BE2C (cell line): ENCODE measurements at regions not wholly inside any gene's neighbourhood (a gene's known extent, or its start where the extent isn't known, plus 50 kb on each side); places are given as distances from the start of the nearest gene placed in this dataset.

Source experiments
- DNase-seq: peaks from one replicate; pipeline ENCODE4 v3.0.0-alpha.2; 2020
- H3K27me3 ChIP-seq: fragments of 250-450 bp; sonication (Bioruptor Pico); 2 replicates; pipeline ENCODE4 v1.5.1; 2020; ENCODE audit warnings: mild to moderate bottlenecking
- H3K36me3 ChIP-seq: fragments of 250-450 bp; sonication (Bioruptor Pico); 2 replicates; pipeline ENCODE4 v1.5.1; 2020; ENCODE audit warnings: mild to moderate bottlenecking
- H3K4me1 ChIP-seq: fragments of 250-450 bp; sonication (Bioruptor Pico); 2 replicates; pipeline ENCODE4 v1.5.1; 2020
- H3K4me3 ChIP-seq: 2 replicates; pipeline ENCODE4 v1.5.1; 2011; ENCODE audit warnings: low read depth, low read length
- H3K9me3 ChIP-seq: fragments of 250-450 bp; sonication (Bioruptor Pico); 2 replicates; pipeline ENCODE4 v1.5.1; 2020
- TF ChIP-seq, protein P1 (sequence below): IDR thresholded peaks from 2 replicates; pipeline ENCODE4 v1.5.1; 2012; ENCODE audit warnings: mild to moderate bottlenecking, low read depth, low read length

DNA sequence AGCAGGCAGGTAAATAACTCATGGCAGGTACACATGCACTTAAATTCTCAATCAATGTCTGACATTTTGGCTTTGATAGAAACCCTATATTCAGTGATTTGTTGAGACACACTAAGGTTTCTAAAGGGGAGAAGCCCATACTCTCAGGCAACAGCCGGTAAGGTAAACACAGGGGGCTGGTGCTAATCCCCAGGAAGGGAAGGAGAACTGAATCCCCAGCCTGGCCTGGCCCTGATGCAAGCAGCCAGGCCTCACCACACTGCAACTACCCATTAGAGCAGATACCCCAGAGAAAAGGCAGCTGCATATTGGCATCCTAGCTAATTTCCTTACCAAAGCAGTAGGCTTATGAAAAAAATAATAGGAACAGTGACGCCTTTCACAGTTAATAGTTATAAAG is 116.5 kb upstream of the LRRC7 start:
- Histone ChIP-seq H3K36me3 (no peaks in the 10 kb centered on the region), H3K9me3 (no peaks in the 10 kb centered on the region), H3K4me1 (no peaks in the 10 kb centered on the region), H3K27me3 (no peaks in the 10 kb centered on the region), H3K4me3 (no peak overlapping the region)
- TF ChIP-seq, protein P1, sequence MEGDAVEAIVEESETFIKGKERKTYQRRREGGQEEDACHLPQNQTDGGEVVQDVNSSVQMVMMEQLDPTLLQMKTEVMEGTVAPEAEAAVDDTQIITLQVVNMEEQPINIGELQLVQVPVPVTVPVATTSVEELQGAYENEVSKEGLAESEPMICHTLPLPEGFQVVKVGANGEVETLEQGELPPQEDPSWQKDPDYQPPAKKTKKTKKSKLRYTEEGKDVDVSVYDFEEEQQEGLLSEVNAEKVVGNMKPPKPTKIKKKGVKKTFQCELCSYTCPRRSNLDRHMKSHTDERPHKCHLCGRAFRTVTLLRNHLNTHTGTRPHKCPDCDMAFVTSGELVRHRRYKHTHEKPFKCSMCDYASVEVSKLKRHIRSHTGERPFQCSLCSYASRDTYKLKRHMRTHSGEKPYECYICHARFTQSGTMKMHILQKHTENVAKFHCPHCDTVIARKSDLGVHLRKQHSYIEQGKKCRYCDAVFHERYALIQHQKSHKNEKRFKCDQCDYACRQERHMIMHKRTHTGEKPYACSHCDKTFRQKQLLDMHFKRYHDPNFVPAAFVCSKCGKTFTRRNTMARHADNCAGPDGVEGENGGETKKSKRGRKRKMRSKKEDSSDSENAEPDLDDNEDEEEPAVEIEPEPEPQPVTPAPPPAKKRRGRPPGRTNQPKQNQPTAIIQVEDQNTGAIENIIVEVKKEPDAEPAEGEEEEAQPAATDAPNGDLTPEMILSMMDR = no peak
- no peak for DNase-seq

DNA sequence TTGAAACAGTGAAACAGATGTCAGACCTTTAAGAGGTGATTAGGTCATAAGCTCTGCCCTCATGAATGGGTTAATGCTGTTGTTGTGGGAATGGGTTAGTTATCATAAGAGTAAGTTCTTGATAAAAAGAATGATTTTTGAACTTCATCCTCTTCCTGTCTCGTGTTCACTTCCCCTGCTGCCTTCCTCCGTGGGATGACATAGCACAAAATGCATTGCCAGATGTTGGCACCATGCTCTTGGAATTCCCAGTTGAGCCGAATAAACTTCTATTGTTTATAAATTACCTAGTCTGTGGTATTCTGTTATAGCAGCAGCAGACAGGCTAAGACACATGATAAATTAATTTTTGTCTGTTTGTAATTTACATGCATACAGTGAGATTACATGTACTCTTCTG is 112.0 kb upstream of the LRRC7 start:
- no peaks in the 10 kb centered on the region for H3K9me3 ChIP-seq
- no peak overlapping the region for H3K4me3 ChIP-seq

DNA sequence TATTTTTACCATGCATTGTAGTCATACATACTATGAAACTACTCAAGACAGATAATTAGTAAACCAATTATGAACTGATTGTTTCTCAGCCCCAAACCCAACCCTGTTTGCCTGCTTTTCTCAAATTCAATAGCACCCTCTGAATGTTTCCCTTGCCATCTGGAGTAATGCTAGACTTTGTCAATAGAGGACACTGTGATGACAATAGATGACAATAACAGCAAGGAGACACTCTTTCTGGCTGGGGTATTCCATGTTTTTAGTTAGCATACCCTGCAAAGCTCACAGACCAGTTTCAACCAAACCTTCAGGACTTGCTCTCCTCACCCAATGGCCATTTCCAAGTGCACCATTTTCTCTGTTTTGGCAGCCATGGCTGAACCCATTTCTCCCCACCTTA is 108.5 kb upstream of the LRRC7 start:
- no peak for DNase-seq
- TF ChIP-seq, protein P1 = no peak
- H3K9me3 ChIP-seq = no peaks in the 10 kb centered on the region
- no peak overlapping the region for H3K4me3 ChIP-seq
- H3K36me3 ChIP-seq = no peaks in the 10 kb centered on the region
- H3K4me1 ChIP-seq = no peaks in the 10 kb centered on the region
- H3K27me3 ChIP-seq = no peaks in the 10 kb centered on the region

More for the DNA sequence above, 112.0 kb upstream of the LRRC7 start:
- no peak for DNase-seq
- Histone ChIP-seq H3K36me3 (no peaks in the 10 kb centered on the region), H3K4me1 (no peaks in the 10 kb centered on the region), H3K27me3 (no peaks in the 10 kb centered on the region)
- TF ChIP-seq, protein P1 = no peak

DNA sequence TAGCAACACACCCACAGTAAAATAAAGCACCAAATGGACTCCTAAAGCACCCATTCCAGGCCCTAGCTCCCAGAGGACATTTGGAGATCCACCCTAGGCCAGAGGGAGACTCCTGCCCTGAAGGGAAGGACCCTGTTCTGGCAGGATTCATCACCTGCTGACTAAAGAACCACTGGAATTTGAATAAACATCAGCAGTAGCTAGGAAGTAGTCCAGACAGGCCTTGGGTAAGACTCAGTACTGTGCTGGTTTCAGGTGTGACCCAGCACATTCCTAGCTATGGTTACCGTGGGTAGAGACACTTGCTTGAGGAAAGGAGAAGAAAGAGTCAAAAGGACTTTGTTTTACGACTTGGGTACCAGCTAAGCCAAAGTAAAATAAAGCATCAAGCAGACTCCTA is 92.7 kb upstream of the LRRC7 start:
- H3K27me3 ChIP-seq = no peaks in the 10 kb centered on the region
- TF ChIP-seq, protein P1 = no peak

DNA sequence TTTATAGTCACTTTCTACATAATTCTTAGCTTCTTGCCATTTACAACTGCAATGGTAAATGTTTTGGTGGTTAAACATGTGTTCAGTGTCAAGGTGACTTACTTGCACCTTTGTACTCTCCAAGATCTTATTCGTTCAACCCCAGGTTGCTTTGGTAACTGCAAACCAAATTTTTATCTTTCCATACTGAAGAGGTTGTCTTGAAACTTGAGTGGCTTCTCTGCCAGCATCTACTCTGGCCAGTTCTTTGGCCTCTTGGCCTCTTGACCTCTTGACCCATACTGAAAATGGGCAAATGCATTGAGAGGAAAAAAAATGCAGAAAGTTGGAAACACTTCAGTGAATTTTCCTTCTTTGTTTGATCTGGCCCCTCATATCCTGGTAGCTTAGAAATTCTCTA is 88.0 kb upstream of the LRRC7 start:
- no peak for DNase-seq
- TF ChIP-seq, protein P1 = no peak
- no peaks in the 10 kb centered on the region for H3K9me3 ChIP-seq
- no peak overlapping the region for H3K4me3 ChIP-seq
- H3K36me3 ChIP-seq = no peaks in the 10 kb centered on the region
- no peaks in the 10 kb centered on the region for H3K27me3 ChIP-seq
- H3K4me1 ChIP-seq = no peaks in the 10 kb centered on the region

More for the DNA sequence above, 92.7 kb upstream of the LRRC7 start:
- no peaks in the 10 kb centered on the region for H3K36me3 ChIP-seq
- DNase-seq = no peak
- no peaks in the 10 kb centered on the region for H3K4me1 ChIP-seq
- no peaks in the 10 kb centered on the region for H3K9me3 ChIP-seq
- no peak overlapping the region for H3K4me3 ChIP-seq

DNA sequence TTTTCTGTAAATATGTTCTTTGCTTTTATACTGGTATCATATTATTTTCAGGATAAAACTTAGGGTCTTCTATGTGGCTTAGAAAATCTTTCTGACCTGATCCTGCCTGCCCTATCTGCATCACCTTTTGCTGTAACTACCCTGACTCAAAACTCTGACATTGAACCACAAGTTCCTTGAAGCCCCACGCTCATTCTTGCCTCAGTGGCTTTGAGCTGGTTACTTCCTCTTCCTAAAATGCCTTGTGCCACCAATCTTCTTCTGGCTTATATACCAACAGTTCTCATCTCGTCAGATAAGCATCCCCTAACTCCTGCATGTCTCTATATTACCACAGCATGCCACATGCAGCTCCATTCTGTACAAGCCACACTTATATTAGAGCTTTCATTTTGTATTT is 84.5 kb upstream of the LRRC7 start:
- Histone ChIP-seq H3K9me3 (no peaks in the 10 kb centered on the region), H3K27me3 (no peaks in the 10 kb centered on the region), H3K4me3 (no peak overlapping the region), H3K36me3 (no peaks in the 10 kb centered on the region), H3K4me1 (no peaks in the 10 kb centered on the region)
- no peak for DNase-seq
- TF ChIP-seq, protein P1 = no peak
